Osteoblast (primary cell): ENCODE measurements at regions not wholly inside any gene's neighbourhood (a gene's known extent, or its start where the extent isn't known, plus 50 kb on each side); places are given as distances from the start of the nearest gene placed in this dataset.

Experiments
- DNase-seq: peaks from one replicate; pipeline ENCODE4 v3.0.0; 2011; ENCODE audit warnings: low spot score, mixed read lengths; ENCODE audit not compliant: insufficient read length; ENCODE audit errors: missing footprints
- H2AFZ ChIP-seq: 2 replicates; pipeline ENCODE4 v1.6.0; 2011; ENCODE audit warnings: mild to moderate bottlenecking, low read length
- H3K27ac ChIP-seq: 2 replicates; pipeline ENCODE4 v1.5.1; 2011; ENCODE audit warnings: mild to moderate bottlenecking, low read depth, low read length, moderate library complexity
- H3K27me3 ChIP-seq: 2 replicates; pipeline ENCODE4 v1.6.0; 2012; ENCODE audit warnings: mild to moderate bottlenecking, control low read depth, inconsistent platforms, low read length, moderate library complexity; ENCODE audit not compliant: insufficient read depth
- H3K36me3 ChIP-seq: 2 replicates; pipeline ENCODE4 v1.5.1; 2011; ENCODE audit warnings: mild to moderate bottlenecking, low read length, control low read depth, moderate library complexity; ENCODE audit not compliant: insufficient read depth
- H3K4me1 ChIP-seq: 2 replicates; pipeline ENCODE4 v1.5.1; 2011; ENCODE audit warnings: mild to moderate bottlenecking, low read length, control low read depth, moderate library complexity; ENCODE audit not compliant: insufficient read depth
- H3K4me2 ChIP-seq: 2 replicates; pipeline ENCODE4 v1.6.0; 2011; ENCODE audit warnings: mild to moderate bottlenecking, low read length; ENCODE audit not compliant: insufficient read depth
- H3K4me3 ChIP-seq: fragments of 200-600 bp; sonication (generic); 3 replicates; pipeline ENCODE4 v1.5.1; 2012; ENCODE audit warnings: mild to moderate bottlenecking, low read length, inconsistent platforms; ENCODE audit not compliant: insufficient read depth
- H3K79me2 ChIP-seq: 2 replicates; pipeline ENCODE4 v1.6.0; 2012; ENCODE audit warnings: mild to moderate bottlenecking, low read length, control low read depth, inconsistent platforms; ENCODE audit not compliant: insufficient read depth
- H3K9me3 ChIP-seq: 2 replicates; pipeline ENCODE4 v1.5.1; 2011; ENCODE audit warnings: low read depth, low read length, control low read depth
- H4K20me1 ChIP-seq: 2 replicates; pipeline ENCODE4 v1.6.0; 2012; ENCODE audit warnings: mild to moderate bottlenecking, low read length, control low read depth; ENCODE audit not compliant: insufficient read depth
- CTCF ChIP-seq: IDR thresholded peaks from 2 replicates; pipeline ENCODE4 v1.5.1; 2011; ENCODE audit warnings: mild to moderate bottlenecking, low read depth, low read length, moderate library complexity; ENCODE audit errors: extremely low read depth

GRCh38 chr6:81689580-81689979 is 62.9 kb downstream of the TENT5A start:
- no peak overlapping the region for H3K4me2 ChIP-seq
- no peak overlapping the region for H3K4me3 ChIP-seq
- DNase-seq = no peak
- no peaks in the 10 kb centered on the region for H3K9me3 ChIP-seq
- H3K79me2 ChIP-seq = no peaks in the 10 kb centered on the region
- H3K4me1 ChIP-seq = no peaks in the 10 kb centered on the region
- no peak overlapping the region for H2AFZ ChIP-seq
- H4K20me1 ChIP-seq = no peaks in the 10 kb centered on the region
- H3K27ac ChIP-seq = no peak overlapping the region
- no peaks in the 10 kb centered on the region for H3K36me3 ChIP-seq
- no peaks in the 10 kb centered on the region for H3K27me3 ChIP-seq
- TF ChIP-seq CTCF = no peak

GRCh38 chr6:81683912-81684311 is 68.6 kb downstream of the TENT5A start:
- Histone ChIP-seq H3K27ac (no peak overlapping the region), H3K4me1 (no peaks in the 10 kb centered on the region), H3K4me3 (no peak overlapping the region), H3K4me2 (no peak overlapping the region), H2AFZ (no peak overlapping the region), H4K20me1 (no peaks in the 10 kb centered on the region), H3K27me3 (no peaks in the 10 kb centered on the region), H3K9me3 (no peaks in the 10 kb centered on the region), H3K36me3 (no peaks in the 10 kb centered on the region), H3K79me2 (no peaks in the 10 kb centered on the region)
- TF ChIP-seq CTCF = no peak
- no peak for DNase-seq

- Histone ChIP-seq H2AFZ (no peak overlapping the region), H3K4me1 (no peaks in the 10 kb centered on the region), H3K9me3 (no peaks in the 10 kb centered on the region), H4K20me1 (no peaks in the 10 kb centered on the region), H3K27me3 (no peaks in the 10 kb centered on the region), H3K4me3 (no peak overlapping the region), H3K79me2 (no peaks in the 10 kb centered on the region), H3K36me3 (no peaks in the 10 kb centered on the region), H3K27ac (no peak overlapping the region), H3K4me2 (no peak overlapping the region)
- TF ChIP-seq CTCF = no peak
- no peak for DNase-seq
Observed at GRCh38 chr6:81682858-81683620, 69.4 kb downstream of the TENT5A start.

GRCh38 chr6:81682235-81682795 is 70.2 kb downstream of the TENT5A start:
- Histone ChIP-seq H3K4me2 (no peak overlapping the region), H2AFZ (no peak overlapping the region), H3K27ac (no peak overlapping the region), H4K20me1 (no peaks in the 10 kb centered on the region), H3K4me1 (no peaks in the 10 kb centered on the region), H3K4me3 (no peak overlapping the region), H3K27me3 (no peaks in the 10 kb centered on the region), H3K36me3 (no peaks in the 10 kb centered on the region), H3K9me3 (no peaks in the 10 kb centered on the region), H3K79me2 (no peaks in the 10 kb centered on the region)
- DNase-seq = no peak
- no peak for TF ChIP-seq CTCF
